Nephron progenitor cell (in vitro differentiated cells): ENCODE measurements at regions not wholly inside any gene's neighbourhood (a gene's known extent, or its start where the extent isn't known, plus 50 kb on each side); places are given as distances from the start of the nearest gene placed in this dataset.

Experiments
- DNase-seq: peaks from one replicate; pipeline ENCODE4 v3.0.0; 2021
- H3K27ac Mint-ChIP-seq: 2 replicates; pipeline ENCODE4 v1.8.0; 2021; ENCODE audit warnings: mild to moderate bottlenecking, moderate library complexity, mixed read lengths
- H3K27me3 Mint-ChIP-seq: 2 replicates; pipeline ENCODE4 v1.8.0; 2021; ENCODE audit warnings: mild to moderate bottlenecking, low read depth, mixed read lengths; ENCODE audit not compliant: poor library complexity
- H3K36me3 Mint-ChIP-seq: 2 replicates; pipeline ENCODE4 v1.8.0; 2021; ENCODE audit warnings: low read depth, mixed read lengths
- H3K4me1 Mint-ChIP-seq: 2 replicates; pipeline ENCODE4 v1.8.0; 2021; ENCODE audit warnings: mixed read lengths
- H3K4me3 Mint-ChIP-seq: 2 replicates; pipeline ENCODE4 v1.8.0; 2021; ENCODE audit warnings: mild to moderate bottlenecking, moderate library complexity, mixed read lengths
- H3K9me3 Mint-ChIP-seq: 2 replicates; pipeline ENCODE4 v1.8.0; 2021; ENCODE audit warnings: mild to moderate bottlenecking, moderate library complexity, mixed read lengths
- TF ChIP-seq, protein P1 (sequence below): fragments of 200-600 bp; sonication (generic); IDR thresholded peaks from 2 replicates; pipeline ENCODE4 v1.5.0; 2021; ENCODE audit warnings: antibody characterized with exemption

DNA sequence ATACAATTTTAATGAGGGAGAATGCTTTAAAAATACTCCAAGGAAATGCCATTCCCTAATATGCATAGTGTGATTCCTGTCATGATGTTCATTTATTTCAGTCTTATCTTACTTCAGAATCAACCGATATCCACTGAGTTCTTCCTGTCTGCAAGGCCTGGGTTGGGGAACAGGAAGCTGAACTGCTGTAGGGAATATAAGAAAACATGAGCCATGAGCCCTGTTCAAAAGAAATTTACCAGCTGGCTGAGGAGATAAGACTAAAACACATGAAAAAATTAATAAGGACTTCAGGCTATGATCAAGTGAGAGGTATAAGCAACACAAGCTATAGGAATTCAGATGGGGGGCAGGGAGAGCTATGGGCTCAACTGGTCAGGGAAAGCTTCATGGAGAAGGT, 184.7 kb downstream of the PLPP4 start:
- Mint-ChIP-seq H3K27ac (no peak overlapping the region), H3K9me3 (no peaks in the 10 kb centered on the region), H3K4me3 (no peak overlapping the region), H3K36me3 (no peaks in the 10 kb centered on the region), H3K4me1 (peaks cover 19% of the 10 kb centered on the region), H3K27me3 (peaks cover 24% of the 10 kb centered on the region)
- TF ChIP-seq, protein P1, sequence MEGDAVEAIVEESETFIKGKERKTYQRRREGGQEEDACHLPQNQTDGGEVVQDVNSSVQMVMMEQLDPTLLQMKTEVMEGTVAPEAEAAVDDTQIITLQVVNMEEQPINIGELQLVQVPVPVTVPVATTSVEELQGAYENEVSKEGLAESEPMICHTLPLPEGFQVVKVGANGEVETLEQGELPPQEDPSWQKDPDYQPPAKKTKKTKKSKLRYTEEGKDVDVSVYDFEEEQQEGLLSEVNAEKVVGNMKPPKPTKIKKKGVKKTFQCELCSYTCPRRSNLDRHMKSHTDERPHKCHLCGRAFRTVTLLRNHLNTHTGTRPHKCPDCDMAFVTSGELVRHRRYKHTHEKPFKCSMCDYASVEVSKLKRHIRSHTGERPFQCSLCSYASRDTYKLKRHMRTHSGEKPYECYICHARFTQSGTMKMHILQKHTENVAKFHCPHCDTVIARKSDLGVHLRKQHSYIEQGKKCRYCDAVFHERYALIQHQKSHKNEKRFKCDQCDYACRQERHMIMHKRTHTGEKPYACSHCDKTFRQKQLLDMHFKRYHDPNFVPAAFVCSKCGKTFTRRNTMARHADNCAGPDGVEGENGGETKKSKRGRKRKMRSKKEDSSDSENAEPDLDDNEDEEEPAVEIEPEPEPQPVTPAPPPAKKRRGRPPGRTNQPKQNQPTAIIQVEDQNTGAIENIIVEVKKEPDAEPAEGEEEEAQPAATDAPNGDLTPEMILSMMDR, result no peak
- DNase-seq, result no peak

DNA sequence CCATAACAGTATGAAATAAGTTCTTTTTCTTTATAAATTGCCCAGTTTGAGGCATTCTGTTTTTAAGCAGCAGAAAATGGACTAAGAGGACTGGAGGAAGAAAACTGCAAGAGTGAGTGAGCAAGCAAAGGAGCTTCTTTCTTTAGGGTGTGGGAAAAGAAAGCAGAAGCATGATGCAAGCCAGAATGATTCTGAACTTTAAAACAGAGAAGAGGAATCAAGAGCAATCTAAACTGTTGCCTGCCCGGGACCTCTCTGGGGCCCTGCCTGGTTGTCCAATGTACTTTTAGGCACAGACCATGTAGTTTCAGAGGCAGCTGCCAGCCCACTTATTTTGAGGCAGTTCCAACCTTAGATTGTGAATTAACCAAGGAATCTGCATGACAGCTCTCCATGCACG, 186.3 kb downstream of the PLPP4 start:
- Mint-ChIP-seq H3K36me3 (no peaks in the 10 kb centered on the region), H3K27ac (no peak overlapping the region), H3K9me3 (no peaks in the 10 kb centered on the region), H3K4me3 (no peak overlapping the region), H3K4me1 (peaks cover 7% of the 10 kb centered on the region), H3K27me3 (peaks cover 23% of the 10 kb centered on the region)
- TF ChIP-seq, protein P1, result no peak
- DNase-seq, result no peak

DNA sequence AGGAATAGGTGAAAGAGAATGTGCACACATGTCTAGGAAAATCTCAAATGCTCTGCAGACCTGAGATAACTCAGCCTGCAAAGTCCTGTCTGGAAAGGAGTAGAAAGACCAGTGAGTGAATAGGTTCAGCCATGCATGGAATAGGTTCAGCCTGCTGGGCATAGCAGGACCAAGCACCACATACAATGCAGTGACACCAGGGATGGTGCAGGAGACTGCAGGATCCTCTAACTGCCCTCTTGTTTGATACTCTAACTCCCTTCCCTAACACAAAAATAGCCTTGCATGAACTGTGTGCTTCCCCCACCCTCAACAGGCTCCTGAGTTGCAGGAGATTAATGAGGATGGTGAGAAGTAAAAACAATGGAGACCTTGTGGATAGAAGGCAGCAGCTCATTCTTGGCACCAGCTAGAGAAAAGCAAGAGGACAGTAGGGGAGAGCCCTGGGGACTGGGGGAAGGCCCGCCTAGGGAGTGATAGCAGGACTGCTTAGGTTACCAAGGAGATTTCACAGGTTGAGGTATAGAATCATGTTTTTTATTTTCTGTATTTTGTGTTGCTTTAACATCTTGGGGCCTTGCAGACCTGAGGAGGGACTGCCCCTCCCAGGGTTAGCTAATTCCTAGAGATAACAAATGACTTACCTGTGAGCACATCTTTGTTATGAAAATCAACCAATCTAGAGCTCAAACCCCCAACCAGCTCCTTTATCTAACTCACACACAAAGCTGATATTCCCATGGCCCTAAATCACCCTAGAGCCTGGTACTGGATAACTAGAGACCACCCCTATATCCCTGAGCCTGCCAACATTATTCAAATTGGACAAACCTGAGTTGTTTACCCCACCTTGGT, 187.8 kb downstream of the PLPP4 start:
- H3K27ac Mint-ChIP-seq, result no peak overlapping the region
- TF ChIP-seq, protein P1, result no peak
- H3K4me3 Mint-ChIP-seq, result no peak overlapping the region
- no peak for DNase-seq
- no peaks in the 10 kb centered on the region for H3K36me3 Mint-ChIP-seq
- H3K9me3 Mint-ChIP-seq, result no peaks in the 10 kb centered on the region
- peaks cover 17% of the 10 kb centered on the region for H3K27me3 Mint-ChIP-seq
- peaks cover 6% of the 10 kb centered on the region for H3K4me1 Mint-ChIP-seq

DNA sequence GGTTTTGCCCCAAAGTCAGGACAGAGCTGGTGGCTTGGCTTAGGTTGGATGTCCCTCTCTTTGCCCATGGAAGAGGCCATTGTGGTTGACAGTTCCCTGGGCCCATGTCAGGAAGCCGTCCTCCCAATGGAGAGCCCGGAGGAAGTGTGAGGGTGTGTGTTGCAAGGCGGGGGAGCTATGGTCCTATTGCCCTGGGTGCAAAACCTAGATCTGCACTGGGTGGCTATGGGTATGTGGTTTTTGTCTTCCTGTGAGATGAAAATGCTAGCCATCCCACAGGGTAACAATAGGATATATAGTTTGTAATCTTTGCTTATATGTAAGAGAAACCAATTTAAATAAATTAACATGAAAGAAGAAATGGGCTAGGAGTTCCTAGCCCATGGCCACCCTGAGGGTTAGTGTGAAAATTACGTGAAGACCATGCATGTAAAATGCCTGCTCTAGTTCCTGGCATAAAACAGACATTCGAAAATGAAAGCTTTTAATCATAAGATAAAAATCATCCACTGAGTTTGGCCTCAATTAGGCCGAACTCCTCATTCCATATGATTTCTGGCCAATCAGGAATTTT, 189.2 kb downstream of the PLPP4 start:
- Mint-ChIP-seq H3K9me3 (no peaks in the 10 kb centered on the region), H3K27ac (no peak overlapping the region), H3K36me3 (no peaks in the 10 kb centered on the region), H3K27me3 (peaks cover 11% of the 10 kb centered on the region), H3K4me3 (no peak overlapping the region), H3K4me1 (peaks cover 6% of the 10 kb centered on the region)
- no peak for DNase-seq
- TF ChIP-seq, protein P1, result no peak

DNA sequence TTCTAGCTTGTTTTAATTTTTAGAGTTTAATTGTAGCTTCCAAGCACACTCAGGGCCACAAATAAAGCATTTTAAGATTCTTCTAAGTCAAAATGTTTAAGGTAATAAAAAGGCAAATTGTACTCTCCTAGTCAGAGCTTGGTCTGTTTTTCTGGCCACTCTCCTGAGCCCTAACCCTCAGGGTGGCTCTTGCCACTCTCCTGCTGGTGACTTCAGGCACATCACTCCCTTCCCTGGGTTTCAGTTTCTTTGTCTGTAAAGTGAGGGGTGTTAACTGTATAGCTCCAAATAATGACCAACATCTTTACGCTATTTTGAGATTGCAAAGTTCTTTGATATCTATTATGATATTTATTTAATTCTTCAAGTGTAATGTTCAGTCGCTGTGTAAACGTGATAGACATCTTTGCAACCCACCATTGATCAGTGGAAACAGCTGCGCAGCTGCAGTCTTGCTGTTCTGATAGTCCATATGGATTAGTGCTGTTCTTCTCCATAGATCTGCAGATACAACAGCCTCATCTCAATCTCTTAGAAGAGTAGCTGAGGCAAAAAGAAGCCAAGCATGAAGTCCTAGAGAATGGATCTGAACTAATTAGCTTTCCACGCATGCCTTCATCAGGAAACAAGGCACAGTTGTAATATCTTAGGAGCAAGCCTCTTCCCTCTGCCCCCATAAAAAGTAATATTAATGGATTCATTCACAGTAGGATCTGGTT, 189.9 kb downstream of the PLPP4 start:
- no peak for DNase-seq
- Mint-ChIP-seq H3K36me3 (no peaks in the 10 kb centered on the region), H3K27me3 (peaks cover 7% of the 10 kb centered on the region), H3K27ac (no peak overlapping the region), H3K9me3 (no peaks in the 10 kb centered on the region), H3K4me3 (no peak overlapping the region), H3K4me1 (peaks cover 6% of the 10 kb centered on the region)
- TF ChIP-seq, protein P1, result no peak
